Hepatocyte (in vitro differentiated cells): ENCODE measurements at regions not wholly inside any gene's neighbourhood (a gene's known extent, or its start where the extent isn't known, plus 50 kb on each side); places are given as distances from the start of the nearest gene placed in this dataset.

ENCODE experiments used
- DNase-seq: peaks from one replicate; pipeline ENCODE4 v3.0.0-alpha.2; 2016; ENCODE audit warnings: low spot score
- H2AFZ ChIP-seq: fragments of 200-600 bp; sonication (generic); 2 replicates; pipeline ENCODE4 v1.6.0; 2016; ENCODE audit warnings: antibody characterized with exemption, mild to moderate bottlenecking
- H3K27ac ChIP-seq: fragments of 200-600 bp; sonication (generic); 2 replicates; pipeline ENCODE4 v1.5.1; 2016; ENCODE audit warnings: mild to moderate bottlenecking
- H3K27me3 ChIP-seq: fragments of 200-600 bp; sonication (generic); 2 replicates; pipeline ENCODE4 v1.6.1; 2016
- H3K36me3 ChIP-seq: fragments of 200-600 bp; sonication (generic); replicated peaks from 2 replicates; pipeline ENCODE4 v1.5.1; 2016; ENCODE audit warnings: low read depth; ENCODE audit not compliant: insufficient read depth
- H3K4me1 ChIP-seq: fragments of 200-600 bp; sonication (generic); 2 replicates; pipeline ENCODE4 v1.5.1; 2016; ENCODE audit warnings: mild to moderate bottlenecking, moderate library complexity; ENCODE audit not compliant: insufficient read depth
- H3K4me2 ChIP-seq: fragments of 200-600 bp; sonication (generic); 2 replicates; pipeline ENCODE4 v1.6.0; 2016
- H3K4me3 ChIP-seq: fragments of 200-600 bp; sonication (generic); 2 replicates; pipeline ENCODE4 v1.5.1; 2016; ENCODE audit warnings: mild to moderate bottlenecking
- H3K79me2 ChIP-seq: fragments of 200-600 bp; sonication (generic); 2 replicates; pipeline ENCODE4 v1.6.0; 2017; ENCODE audit warnings: mild to moderate bottlenecking
- H3K9me2 ChIP-seq: fragments of 200-600 bp; sonication (generic); replicated peaks from 2 replicates; pipeline ENCODE4 v1.6.0; 2017; ENCODE audit warnings: mild to moderate bottlenecking; ENCODE audit not compliant: insufficient read depth
- H3K9me3 ChIP-seq: fragments of 200-600 bp; sonication (generic); 2 replicates; pipeline ENCODE4 v1.5.1; 2016; ENCODE audit warnings: low read depth, mild to moderate bottlenecking
- H4K20me1 ChIP-seq: fragments of 200-600 bp; sonication (generic); 2 replicates; pipeline ENCODE4 v1.6.0; 2016; ENCODE audit warnings: mild to moderate bottlenecking; ENCODE audit not compliant: insufficient read depth, poor library complexity, severe bottlenecking
- CTCF ChIP-seq: fragments of 200-600 bp; sonication (generic); IDR thresholded peaks from 2 replicates; pipeline ENCODE4 v1.5.1; 2016; ENCODE audit warnings: antibody characterized with exemption, mild to moderate bottlenecking; ENCODE audit not compliant: poor library complexity
- EZH2 ChIP-seq: fragments of 200-600 bp; sonication (generic); IDR thresholded peaks from 2 replicates; pipeline ENCODE4 v1.6.1; 2016; ENCODE audit warnings: antibody characterized with exemption, mild to moderate bottlenecking, borderline replicate concordance
- EZH2phosphoT487 ChIP-seq: fragments of 200-600 bp; sonication (generic); IDR thresholded peaks from one replicate; pipeline ENCODE4 v1.6.1; 2018; ENCODE audit warnings: antibody characterized with exemption, mild to moderate bottlenecking, low read depth, moderate library complexity; ENCODE audit not compliant: unreplicated experiment, severe bottlenecking
- WGBS: methylation state at CpG from one replicate; pipeline ENCODE4 v1.1.6; 2016; ENCODE audit warnings: low lambda C conversion rate; ENCODE audit errors: missing lambda C conversion rate; 5-methylcytosine and 5-hydroxymethylcytosine counted together

- Histone ChIP-seq H3K9me3 (no peaks in the 10 kb centered on the region), H3K79me2 (no peaks in the 10 kb centered on the region), H3K27me3 (peaks cover 27% of the 10 kb centered on the region), H3K27ac (no peak overlapping the region), H3K4me3 (no peak overlapping the region), H3K9me2 (no peaks in the 10 kb centered on the region), H4K20me1 (no peaks in the 10 kb centered on the region), H3K4me2 (no peak overlapping the region), H2AFZ (no peak overlapping the region), H3K4me1 (peaks cover 4% of the 10 kb centered on the region), H3K36me3 (no peaks in the 10 kb centered on the region)
- TF ChIP-seq EZH2 = no peak
- no peak for TF ChIP-seq EZH2phosphoT487
- no peak for TF ChIP-seq CTCF
- WGBS = 71% methylated on average over 4 of the region's 4 CpGs
- no peak for DNase-seq
These were observed 90.2 kb upstream of the CCL2 start for GRCh38 chr17:34164837-34165236.

- H3K9me2 ChIP-seq = no peaks in the 10 kb centered on the region
These were observed 88.7 kb upstream of the CCL2 start for GRCh38 chr17:34166352-34166751.

GRCh38 chr17:34167354-34167753, 87.7 kb upstream of the CCL2 start:
- Histone ChIP-seq H3K36me3 (no peaks in the 10 kb centered on the region), H2AFZ (no peak overlapping the region), H3K27me3 (peaks cover 16% of the 10 kb centered on the region), H3K27ac (no peak overlapping the region), H3K4me3 (no peak overlapping the region), H3K4me1 (peaks cover 4% of the 10 kb centered on the region), H3K9me2 (no peaks in the 10 kb centered on the region), H4K20me1 (no peaks in the 10 kb centered on the region), H3K79me2 (no peaks in the 10 kb centered on the region), H3K4me2 (no peak overlapping the region), H3K9me3 (no peaks in the 10 kb centered on the region)
- WGBS = 61% methylated on average over 5 of the region's 5 CpGs
- no peak for TF ChIP-seq EZH2
- TF ChIP-seq EZH2phosphoT487 = no peak
- TF ChIP-seq CTCF = no peak
- DNase-seq = no peak

More at GRCh38 chr17:34166352-34166751, 88.7 kb upstream of the CCL2 start:
- no peak overlapping the region for H3K27ac ChIP-seq
- H3K79me2 ChIP-seq = no peaks in the 10 kb centered on the region
- H4K20me1 ChIP-seq = no peaks in the 10 kb centered on the region
- H3K4me1 ChIP-seq = peaks cover 4% of the 10 kb centered on the region
- no peaks in the 10 kb centered on the region for H3K9me3 ChIP-seq
- H3K4me2 ChIP-seq = no peak overlapping the region
- no peak overlapping the region for H3K4me3 ChIP-seq
- H2AFZ ChIP-seq = no peak overlapping the region
- no peaks in the 10 kb centered on the region for H3K36me3 ChIP-seq
- peaks cover 16% of the 10 kb centered on the region for H3K27me3 ChIP-seq
- TF ChIP-seq CTCF (no peak), EZH2phosphoT487 (no peak), EZH2 (no peak)
- no peak for DNase-seq

GRCh38 chr17:34168989-34169388, 86.1 kb upstream of the CCL2 start:
- DNase-seq = no peak
- Histone ChIP-seq H3K9me3 (no peaks in the 10 kb centered on the region), H4K20me1 (no peaks in the 10 kb centered on the region), H3K4me3 (no peak overlapping the region), H3K9me2 (no peaks in the 10 kb centered on the region), H3K27me3 (peaks cover 16% of the 10 kb centered on the region), H2AFZ (no peak overlapping the region), H3K79me2 (no peaks in the 10 kb centered on the region), H3K4me2 (no peak overlapping the region), H3K4me1 (no peaks in the 10 kb centered on the region), H3K36me3 (no peaks in the 10 kb centered on the region), H3K27ac (no peak overlapping the region)
- 90% methylated on average over 4 of the region's 4 CpGs for WGBS
- TF ChIP-seq CTCF (no peak), EZH2phosphoT487 (no peak), EZH2 (no peak)
